Activated naive CD4-positive, alpha-beta T cell treated with anti-CD3 and anti-CD28 coated beads, Interleukin-2, amount 10 ng/mL, durations not matched to agents 7 days and 5 days (primary cell): ENCODE measurements at regions not wholly inside any gene's neighbourhood (a gene's known extent, or its start where the extent isn't known, plus 50 kb on each side); places are given as distances from the start of the nearest gene placed in this dataset.

Source experiments
- CTCF ChIA-PET: fragments of 350-600 bp; sonication (Branson Sonifier 250); formaldehyde crosslinking; loops from one replicate; lab custom pipeline; 2021; ENCODE audit warnings: antibody characterized with exemption; lab: Charles Lee
- DNase-seq: peaks from one replicate; pipeline ENCODE4 v3.0.0-alpha.2; 2020
- H3K27ac Mint-ChIP-seq: one replicate; pipeline ENCODE4 v1.8.0; 2021; ENCODE audit warnings: mild to moderate bottlenecking, moderate library complexity, mixed read lengths
- H3K27me3 Mint-ChIP-seq: one replicate; pipeline ENCODE4 v1.8.0; 2021; ENCODE audit warnings: mild to moderate bottlenecking, mixed read lengths
- H3K36me3 Mint-ChIP-seq: one replicate; pipeline ENCODE4 v1.8.0; 2021; ENCODE audit warnings: mixed read lengths
- H3K4me1 Mint-ChIP-seq: one replicate; pipeline ENCODE4 v1.8.0; 2021; ENCODE audit warnings: mixed read lengths
- H3K4me3 Mint-ChIP-seq: one replicate; pipeline ENCODE4 v1.8.0; 2021; ENCODE audit warnings: mild to moderate bottlenecking, moderate library complexity, mixed read lengths
- H3K9me3 Mint-ChIP-seq: one replicate; pipeline ENCODE4 v1.8.0; 2021; ENCODE audit warnings: mixed read lengths

GRCh38 chr5:8062521-8062920 is 193.6 kb downstream of the MTRR start:
- H3K27ac Mint-ChIP-seq: no peak overlapping the region
- peaks cover 3% of the 10 kb centered on the region for H3K9me3 Mint-ChIP-seq
- no peak for DNase-seq
- H3K27me3 Mint-ChIP-seq: no peaks in the 10 kb centered on the region
- H3K4me1 Mint-ChIP-seq: no peaks in the 10 kb centered on the region
- H3K36me3 Mint-ChIP-seq: no peaks in the 10 kb centered on the region
- CTCF ChIA-PET: no interaction called here
- no peak overlapping the region for H3K4me3 Mint-ChIP-seq

- Mint-ChIP-seq H3K27ac (no peak overlapping the region), H3K9me3 (no peaks in the 10 kb centered on the region), H3K36me3 (no peaks in the 10 kb centered on the region), H3K27me3 (no peaks in the 10 kb centered on the region), H3K4me1 (no peaks in the 10 kb centered on the region), H3K4me3 (no peak overlapping the region)
- DNase-seq: no peak
- CTCF ChIA-PET: no interaction called here
Observed at GRCh38 chr5:8068078-8068477, 199.1 kb downstream of the MTRR start.

- DNase-seq: no peak
- H3K27ac Mint-ChIP-seq: no peak overlapping the region
- H3K36me3 Mint-ChIP-seq: no peaks in the 10 kb centered on the region
- CTCF ChIA-PET: no interaction called here
- H3K27me3 Mint-ChIP-seq: no peaks in the 10 kb centered on the region
- H3K9me3 Mint-ChIP-seq: no peaks in the 10 kb centered on the region
- no peak overlapping the region for H3K4me3 Mint-ChIP-seq
- H3K4me1 Mint-ChIP-seq: no peaks in the 10 kb centered on the region
Observed at GRCh38 chr5:8070138-8070537, 201.2 kb downstream of the MTRR start.

- no peak for DNase-seq
- H3K27me3 Mint-ChIP-seq: no peaks in the 10 kb centered on the region
- CTCF ChIA-PET: no interaction called here
- no peaks in the 10 kb centered on the region for H3K36me3 Mint-ChIP-seq
- no peaks in the 10 kb centered on the region for H3K4me1 Mint-ChIP-seq
- H3K27ac Mint-ChIP-seq: no peak overlapping the region
- no peak overlapping the region for H3K4me3 Mint-ChIP-seq
- peaks cover 9% of the 10 kb centered on the region for H3K9me3 Mint-ChIP-seq
Observed at GRCh38 chr5:8079056-8079455, 210.1 kb downstream of the MTRR start.

GRCh38 chr5:8081179-8081578 is 212.2 kb downstream of the MTRR start:
- DNase-seq: no peak
- no peak overlapping the region for H3K27ac Mint-ChIP-seq
- CTCF ChIA-PET: no interaction called here
- H3K27me3 Mint-ChIP-seq: no peaks in the 10 kb centered on the region
- no peaks in the 10 kb centered on the region for H3K36me3 Mint-ChIP-seq
- H3K4me3 Mint-ChIP-seq: no peak overlapping the region
- H3K9me3 Mint-ChIP-seq: peaks cover 9% of the 10 kb centered on the region
- H3K4me1 Mint-ChIP-seq: no peaks in the 10 kb centered on the region

GRCh38 chr5:8093669-8094068 is 224.7 kb downstream of the MTRR start:
- Mint-ChIP-seq H3K4me1 (no peaks in the 10 kb centered on the region), H3K4me3 (no peak overlapping the region), H3K27ac (no peak overlapping the region), H3K27me3 (no peaks in the 10 kb centered on the region), H3K9me3 (peaks cover 9% of the 10 kb centered on the region), H3K36me3 (no peaks in the 10 kb centered on the region)
- CTCF ChIA-PET: no interaction called here
- DNase-seq: no peak

GRCh38 chr5:8094304-8094703 is 225.4 kb downstream of the MTRR start:
- no peak overlapping the region for H3K27ac Mint-ChIP-seq
- CTCF ChIA-PET: no interaction called here
- H3K4me1 Mint-ChIP-seq: no peaks in the 10 kb centered on the region
- peaks cover 9% of the 10 kb centered on the region for H3K9me3 Mint-ChIP-seq
- no peak overlapping the region for H3K4me3 Mint-ChIP-seq
- no peaks in the 10 kb centered on the region for H3K27me3 Mint-ChIP-seq
- H3K36me3 Mint-ChIP-seq: no peaks in the 10 kb centered on the region
- DNase-seq: no peak

- CTCF ChIA-PET: no interaction called here
- H3K4me3 Mint-ChIP-seq: no peak overlapping the region
- H3K9me3 Mint-ChIP-seq: peaks cover 3% of the 10 kb centered on the region
- H3K27me3 Mint-ChIP-seq: no peaks in the 10 kb centered on the region
- no peak overlapping the region for H3K27ac Mint-ChIP-seq
- no peak for DNase-seq
- H3K36me3 Mint-ChIP-seq: no peaks in the 10 kb centered on the region
- no peaks in the 10 kb centered on the region for H3K4me1 Mint-ChIP-seq
Observed at GRCh38 chr5:8097146-8097545, 228.2 kb downstream of the MTRR start.

GRCh38 chr5:8098081-8098480 is 229.1 kb downstream of the MTRR start:
- CTCF ChIA-PET: no interaction called here
- Mint-ChIP-seq H3K4me3 (no peak overlapping the region), H3K4me1 (no peaks in the 10 kb centered on the region)

GRCh38 chr5:8102714-8103113 is 233.8 kb downstream of the MTRR start:
- CTCF ChIA-PET: no interaction called here
- no peaks in the 10 kb centered on the region for H3K9me3 Mint-ChIP-seq
- DNase-seq: no peak
- H3K4me1 Mint-ChIP-seq: no peaks in the 10 kb centered on the region
- no peaks in the 10 kb centered on the region for H3K27me3 Mint-ChIP-seq
- no peaks in the 10 kb centered on the region for H3K36me3 Mint-ChIP-seq
- no peak overlapping the region for H3K4me3 Mint-ChIP-seq
- no peak overlapping the region for H3K27ac Mint-ChIP-seq

More at GRCh38 chr5:8098081-8098480, 229.1 kb downstream of the MTRR start:
- H3K9me3 Mint-ChIP-seq: peaks cover 3% of the 10 kb centered on the region
- H3K36me3 Mint-ChIP-seq: no peaks in the 10 kb centered on the region
- H3K27ac Mint-ChIP-seq: no peak overlapping the region
- DNase-seq: no peak
- H3K27me3 Mint-ChIP-seq: no peaks in the 10 kb centered on the region

GRCh38 chr5:8114597-8115266 is 245.8 kb downstream of the MTRR start:
- CTCF ChIA-PET: no interaction called here

GRCh38 chr5:8123559-8123958 is 254.6 kb downstream of the MTRR start:
- CTCF ChIA-PET: no interaction called here
- H3K4me1 Mint-ChIP-seq: no peaks in the 10 kb centered on the region
- no peaks in the 10 kb centered on the region for H3K36me3 Mint-ChIP-seq
- H3K9me3 Mint-ChIP-seq: no peaks in the 10 kb centered on the region
- H3K4me3 Mint-ChIP-seq: no peak overlapping the region
- DNase-seq: no peak
- H3K27ac Mint-ChIP-seq: no peak overlapping the region
- no peaks in the 10 kb centered on the region for H3K27me3 Mint-ChIP-seq

More at GRCh38 chr5:8114597-8115266, 245.8 kb downstream of the MTRR start:
- Mint-ChIP-seq H3K4me3 (no peak overlapping the region), H3K4me1 (no peaks in the 10 kb centered on the region), H3K27ac (no peak overlapping the region), H3K9me3 (no peaks in the 10 kb centered on the region), H3K27me3 (no peaks in the 10 kb centered on the region), H3K36me3 (no peaks in the 10 kb centered on the region)
- no peak for DNase-seq

- no peaks in the 10 kb centered on the region for H3K4me1 Mint-ChIP-seq
- no peak for DNase-seq
- H3K36me3 Mint-ChIP-seq: no peaks in the 10 kb centered on the region
- no peaks in the 10 kb centered on the region for H3K27me3 Mint-ChIP-seq
- H3K4me3 Mint-ChIP-seq: no peak overlapping the region
- CTCF ChIA-PET: no interaction called here
- no peak overlapping the region for H3K27ac Mint-ChIP-seq
- H3K9me3 Mint-ChIP-seq: no peaks in the 10 kb centered on the region
Observed at GRCh38 chr5:8134609-8135008, 265.7 kb downstream of the MTRR start.

- Mint-ChIP-seq H3K27me3 (no peaks in the 10 kb centered on the region), H3K36me3 (no peaks in the 10 kb centered on the region), H3K9me3 (no peaks in the 10 kb centered on the region), H3K27ac (no peak overlapping the region), H3K4me1 (no peaks in the 10 kb centered on the region), H3K4me3 (no peak overlapping the region)
- CTCF ChIA-PET: no interaction called here
- DNase-seq: no peak
Observed at GRCh38 chr5:8135742-8136141, 266.8 kb downstream of the MTRR start.

- Mint-ChIP-seq H3K27me3 (no peaks in the 10 kb centered on the region), H3K9me3 (no peaks in the 10 kb centered on the region), H3K36me3 (no peaks in the 10 kb centered on the region), H3K4me1 (no peaks in the 10 kb centered on the region), H3K4me3 (no peak overlapping the region), H3K27ac (no peak overlapping the region)
- CTCF ChIA-PET: no interaction called here
- DNase-seq: no peak
Observed at GRCh38 chr5:8136271-8136670, 267.3 kb downstream of the MTRR start.
